ENCODE measurements at regions not wholly inside any gene's neighbourhood (a gene's known extent, or its start where the extent isn't known, plus 50 kb on each side); places are given as distances from the start of the nearest gene placed in this dataset.

- no TSS peak for BruUV-seq (replicated peaks)
- Histone ChIP-seq H3K9me3 (ENCODE audit: control insufficient read depth, insufficient read depth, low read depth, low read length) (no peaks in the 10 kb centered on the region), H3K27me3 (ENCODE audit: control insufficient read depth, insufficient read depth, low read length) (no peaks in the 10 kb centered on the region), H3K4me1 (ENCODE audit: control insufficient read depth, insufficient read depth, low read length) (no peaks in the 10 kb centered on the region), H3K36me3 (ENCODE audit: control insufficient read depth, insufficient read depth, low read length) (no peaks in the 10 kb centered on the region), H3K27ac (ENCODE audit: low read length) (no peak overlapping the region), H3K4me3 (ENCODE audit: low read depth in 2 of 2, low read length in 2 of 2) (no peak overlapping the region)
- intact Hi-C loops (cut with micrococcal nuclease; ENCODE audit: unreplicated experiment) (no loop called here), in situ Hi-C loops (cut with HindIII; ENCODE audit: low pct_unique_long_range_greater_than_20kb, low sequenced_read_pairs) (no loop called here)
- CTCF ChIA-PET = no interaction called here
- DNase-seq (ENCODE audit: low read depth, low spot score) (no peak), ATAC-seq (no peak)
- POLR2A ChIA-PET = no interaction called here
- TF ChIP-seq CTCF (IDR thresholded peaks at IDR 0.05) (no peak), SIN3A (IDR thresholded peaks at IDR 0.05; ENCODE audit: borderline replicate concordance, insufficient read depth, low read depth, low read length) (no peak), POLR2AphosphoS5 (IDR thresholded peaks at IDR 0.05; ENCODE audit: low read depth, low read length) (no peak), TCF7L2 (IDR thresholded peaks at IDR 0.05; ENCODE audit: low read depth, low read length) (no peak), REST (IDR thresholded peaks at IDR 0.05; ENCODE audit: insufficient read depth in 1 of 2, low read depth in 2 of 2, low read length in 1 of 2) (no peak)
These were observed 129.2 kb upstream of the RFLNA start for GRCh38 chr12:124165695-124166094.

GRCh38 chr12:124167141-124167540 lies 127.8 kb upstream of the RFLNA start:
- H3K27me3 ChIP-seq (ENCODE audit: control insufficient read depth, insufficient read depth, low read length) = no peaks in the 10 kb centered on the region

More at GRCh38 chr12:124167141-124167540, 127.8 kb upstream of the RFLNA start:
- no TSS peak for BruUV-seq (replicated peaks)
- intact Hi-C loops (cut with micrococcal nuclease; ENCODE audit: unreplicated experiment) (no loop called here), in situ Hi-C loops (cut with HindIII; ENCODE audit: low pct_unique_long_range_greater_than_20kb, low sequenced_read_pairs) (no loop called here)
- Histone ChIP-seq H3K4me1 (ENCODE audit: control insufficient read depth, insufficient read depth, low read length) (no peaks in the 10 kb centered on the region), H3K4me3 (ENCODE audit: low read depth in 2 of 2, low read length in 2 of 2) (no peak overlapping the region), H3K9me3 (ENCODE audit: control insufficient read depth, insufficient read depth, low read depth, low read length) (no peaks in the 10 kb centered on the region), H3K36me3 (ENCODE audit: control insufficient read depth, insufficient read depth, low read length) (no peaks in the 10 kb centered on the region), H3K27ac (ENCODE audit: low read length) (no peak overlapping the region)
- DNase-seq (ENCODE audit: low read depth, low spot score) = no peak
- TF ChIP-seq REST (IDR thresholded peaks at IDR 0.05; ENCODE audit: insufficient read depth in 1 of 2, low read depth in 2 of 2, low read length in 1 of 2) (no peak), POLR2AphosphoS5 (IDR thresholded peaks at IDR 0.05; ENCODE audit: low read depth, low read length) (no peak), SIN3A (IDR thresholded peaks at IDR 0.05; ENCODE audit: borderline replicate concordance, insufficient read depth, low read depth, low read length) (no peak), CTCF (IDR thresholded peaks at IDR 0.05) (no peak), TCF7L2 (IDR thresholded peaks at IDR 0.05; ENCODE audit: low read depth, low read length) (no peak)
- ChIA-PET POLR2A (no interaction called here), CTCF (no interaction called here)
- ATAC-seq = no peak

Measured in Panc1 (cell line).